Activated T-cell treated with anti-CD3 and anti-CD28 coated beads, Interleukin-2, amount 50 U/mL, for 4 hours (primary cell): ENCODE measurements at regions not wholly inside any gene's neighbourhood (a gene's known extent, or its start where the extent isn't known, plus 50 kb on each side); places are given as distances from the start of the nearest gene placed in this dataset.
"Not testable (repeated sequence)": the region's sequence is repeated elsewhere in the genome, so short reads cannot be mapped to it uniquely, and the experiment has no call there.

Experiments used
- ATAC-seq, 2 donors: fragments of 200-7000 bp; cut with Tn5 transposase; one replicate each; pipeline ENCODE4 v1.10.0; 2021
- DNase-seq: peaks from one replicate; pipeline ENCODE4 v3.0.0-alpha.2; 2020
- H3K27me3 Mint-ChIP-seq: one replicate; pipeline ENCODE4 v1.8.0; 2021; ENCODE audit warnings: low read depth, mixed read lengths
- H3K36me3 Mint-ChIP-seq: one replicate; pipeline ENCODE4 v1.8.0; 2022; ENCODE audit warnings: mixed read lengths; ENCODE audit not compliant: insufficient read depth
- H3K4me1 Mint-ChIP-seq: one replicate; pipeline ENCODE4 v1.8.0; 2021; ENCODE audit warnings: low read depth, mixed read lengths
- H3K4me3 Mint-ChIP-seq: one replicate; pipeline ENCODE4 v1.8.0; 2021; ENCODE audit warnings: mild to moderate bottlenecking, moderate library complexity, mixed read lengths
- H3K9me3 Mint-ChIP-seq: one replicate; pipeline ENCODE4 v1.8.0; 2021; ENCODE audit warnings: mixed read lengths

GRCh38 chrX:7993873-7994272 is 66.7 kb upstream of the PNPLA4 start:
- no peaks in the 10 kb centered on the region for H3K27me3 Mint-ChIP-seq

DNA sequence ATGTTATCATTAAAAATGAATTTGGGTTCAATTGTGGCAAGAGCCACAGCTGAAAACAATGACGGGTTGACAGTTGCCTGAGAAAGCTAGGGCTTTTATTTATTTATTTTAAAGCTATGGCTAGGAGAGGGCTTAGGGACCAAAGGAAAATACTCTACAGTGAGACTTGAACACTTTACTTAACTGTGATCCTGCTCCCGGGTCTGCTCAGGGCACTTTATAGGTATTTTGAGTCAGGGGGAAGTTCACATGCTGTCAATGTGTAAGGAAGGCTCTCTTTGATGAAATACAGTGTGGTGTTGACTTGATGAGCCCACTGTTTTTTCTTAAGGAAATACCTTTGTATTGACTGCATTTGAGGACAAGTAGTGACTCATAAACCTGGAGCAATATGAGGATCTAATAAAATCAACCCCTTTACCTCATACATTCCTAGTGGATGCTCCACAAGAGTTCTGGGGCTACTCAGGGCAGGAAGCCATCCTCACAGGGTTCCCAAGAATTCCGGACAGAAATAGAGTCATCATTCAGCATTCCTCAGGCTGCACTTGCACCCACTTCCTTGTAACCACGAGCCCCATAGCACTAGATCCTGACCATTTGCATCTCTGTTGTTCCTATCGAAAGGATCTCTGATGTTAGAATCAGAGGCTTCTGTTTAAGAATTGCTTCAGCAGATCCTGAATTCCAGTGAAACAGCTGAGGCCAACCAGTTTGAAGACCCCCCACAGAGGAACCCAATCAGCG is 61.0 kb upstream of the PNPLA4 start:
- DNase-seq, H3K9me3 Mint-ChIP-seq, H3K27me3 Mint-ChIP-seq, H3K4me1 Mint-ChIP-seq, H3K4me3 Mint-ChIP-seq, ATAC-seq, H3K36me3 Mint-ChIP-seq: not testable (repeated sequence)

More at GRCh38 chrX:7993873-7994272, 66.7 kb upstream of the PNPLA4 start:
- H3K36me3 Mint-ChIP-seq: no peaks in the 10 kb centered on the region
- no peak overlapping the region for H3K4me3 Mint-ChIP-seq
- no peaks in the 10 kb centered on the region for H3K9me3 Mint-ChIP-seq
- ATAC-seq (no peak), DNase-seq (no peak)
- H3K4me1 Mint-ChIP-seq: no peaks in the 10 kb centered on the region

GRCh38 chrX:7987160-7988012 is 60.2 kb upstream of the PNPLA4 start:
- ATAC-seq: no peak
- no peaks in the 10 kb centered on the region for H3K27me3 Mint-ChIP-seq
- H3K4me1 Mint-ChIP-seq: no peaks in the 10 kb centered on the region
- no peak for DNase-seq
- no peaks in the 10 kb centered on the region for H3K9me3 Mint-ChIP-seq
- H3K4me3 Mint-ChIP-seq: no peak overlapping the region
- H3K36me3 Mint-ChIP-seq: no peaks in the 10 kb centered on the region

- DNase-seq, H3K4me1 Mint-ChIP-seq, H3K9me3 Mint-ChIP-seq, ATAC-seq, H3K27me3 Mint-ChIP-seq, H3K36me3 Mint-ChIP-seq, H3K4me3 Mint-ChIP-seq: not testable (repeated sequence)
Observed at GRCh38 chrX:7986738-7987137, 59.5 kb upstream of the PNPLA4 start.

- Mint-ChIP-seq H3K4me1 (no peaks in the 10 kb centered on the region), H3K9me3 (no peaks in the 10 kb centered on the region), H3K36me3 (no peaks in the 10 kb centered on the region), H3K27me3 (no peaks in the 10 kb centered on the region), H3K4me3 (no peak overlapping the region)
- DNase-seq (no peak), ATAC-seq (no peak)
Observed at GRCh38 chrX:7985568-7985967, 58.4 kb upstream of the PNPLA4 start.

- Mint-ChIP-seq H3K36me3 (no peaks in the 10 kb centered on the region), H3K4me1 (no peaks in the 10 kb centered on the region), H3K27me3 (no peaks in the 10 kb centered on the region), H3K4me3 (no peak overlapping the region), H3K9me3 (no peaks in the 10 kb centered on the region)
- ATAC-seq: no peak
- DNase-seq: no peak
Observed at GRCh38 chrX:7983581-7983980, 56.4 kb upstream of the PNPLA4 start.
